PC-9 (cell line): ENCODE measurements at regions not wholly inside any gene's neighbourhood (a gene's known extent, or its start where the extent isn't known, plus 50 kb on each side); places are given as distances from the start of the nearest gene placed in this dataset.
"Not testable (repeated sequence)": the region's sequence is repeated elsewhere in the genome, so short reads cannot be mapped to it uniquely, and the experiment has no call there.

ENCODE experiments used
- CTCF ChIP-seq: fragments of 200-600 bp; sonication (generic); conservative IDR thresholded peaks from 2 replicates; pipeline ENCODE4 v1.6.1; 2017; ENCODE audit warnings: mixed run types, antibody characterized with exemption, mild to moderate bottlenecking, moderate library complexity
- EZH2 ChIP-seq: fragments of 200-600 bp; sonication (generic); IDR thresholded peaks from 2 replicates; pipeline ENCODE4 v1.8.0; 2017; ENCODE audit warnings: antibody characterized with exemption, low read depth

GRCh38 chr16:29146808-29147643, 162.2 kb downstream of the LAT start:
- not testable (repeated sequence) for TF ChIP-seq CTCF, EZH2
